Ectodermal cell (in vitro differentiated cells): ENCODE measurements at regions not wholly inside any gene's neighbourhood (a gene's known extent, or its start where the extent isn't known, plus 50 kb on each side); places are given as distances from the start of the nearest gene placed in this dataset.

Experiments
- H3K27ac ChIP-seq: 2 replicates; pipeline ENCODE4 v1.7.0; 2013; ENCODE audit warnings: mild to moderate bottlenecking, low read depth, low read length; ENCODE audit not compliant: insufficient read depth, poor library complexity, severe bottlenecking
- H3K27me3 ChIP-seq: 2 replicates; pipeline ENCODE4 v1.7.0; 2013; ENCODE audit warnings: mild to moderate bottlenecking, low read length; ENCODE audit not compliant: insufficient read depth, control insufficient read depth, poor library complexity, severe bottlenecking
- H3K36me3 ChIP-seq: one replicate; pipeline ENCODE4 v1.7.0; 2013; ENCODE audit warnings: low read length; ENCODE audit not compliant: control insufficient read depth, insufficient read depth
- H3K4me1 ChIP-seq: one replicate; pipeline ENCODE4 v1.7.0; 2013; ENCODE audit warnings: low read length; ENCODE audit not compliant: control insufficient read depth, insufficient read depth
- H3K4me3 ChIP-seq: 2 replicates; pipeline ENCODE4 v1.7.0; 2013; ENCODE audit warnings: low read depth, low read length, control low read depth; ENCODE audit not compliant: insufficient read depth
- H3K9me3 ChIP-seq: 2 replicates; pipeline ENCODE4 v1.7.0; 2013; ENCODE audit warnings: mild to moderate bottlenecking, low read length, moderate library complexity; ENCODE audit not compliant: control insufficient read depth
- WGBS, 2 experiments: methylation state at CpG; one replicate each; pipeline ENCODE4 v1.1.7; 2013; ENCODE audit warnings: missing lambda C conversion rate in 2 of 2; 5-methylcytosine and 5-hydroxymethylcytosine counted together

DNA sequence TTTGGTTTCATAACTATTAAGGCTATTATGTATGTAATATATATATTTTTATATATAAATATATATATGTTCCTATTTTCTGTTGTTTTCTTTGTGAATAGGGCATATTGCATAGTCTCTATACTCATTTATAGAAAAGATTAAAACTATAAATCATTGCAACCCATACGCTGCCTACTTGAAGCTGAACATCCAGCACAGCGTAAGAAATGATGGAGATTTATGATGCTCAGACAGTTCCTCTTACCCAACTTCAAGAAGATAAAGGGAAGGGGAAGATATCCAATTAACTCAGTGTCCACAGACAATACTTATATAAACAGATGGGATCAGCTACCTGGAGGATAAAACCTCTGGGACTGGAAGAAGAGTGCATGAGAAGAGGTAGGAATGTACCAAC is 791.7 kb downstream of the FAM181B start:
- WGBS, 2 experiments = 100% methylated on average over 2 of the region's 2 CpGs
- Histone ChIP-seq H3K36me3 (no peaks in the 10 kb centered on the region), H3K27ac (no peak overlapping the region), H3K4me3 (no peak overlapping the region), H3K4me1 (no peaks in the 10 kb centered on the region), H3K9me3 (no peaks in the 10 kb centered on the region), H3K27me3 (no peaks in the 10 kb centered on the region)

- H3K36me3 ChIP-seq = no peaks in the 10 kb centered on the region
- H3K4me1 ChIP-seq = no peaks in the 10 kb centered on the region
- H3K4me3 ChIP-seq = no peak overlapping the region
- H3K9me3 ChIP-seq = no peaks in the 10 kb centered on the region
- WGBS, 2 experiments = no CpG with 5 or more reads among the region's 2 CpGs
- H3K27ac ChIP-seq = no peak overlapping the region
- H3K27me3 ChIP-seq = no peaks in the 10 kb centered on the region
Observed at GRCh38 chr11:81932303-81932702, 801.4 kb downstream of the FAM181B start.

DNA sequence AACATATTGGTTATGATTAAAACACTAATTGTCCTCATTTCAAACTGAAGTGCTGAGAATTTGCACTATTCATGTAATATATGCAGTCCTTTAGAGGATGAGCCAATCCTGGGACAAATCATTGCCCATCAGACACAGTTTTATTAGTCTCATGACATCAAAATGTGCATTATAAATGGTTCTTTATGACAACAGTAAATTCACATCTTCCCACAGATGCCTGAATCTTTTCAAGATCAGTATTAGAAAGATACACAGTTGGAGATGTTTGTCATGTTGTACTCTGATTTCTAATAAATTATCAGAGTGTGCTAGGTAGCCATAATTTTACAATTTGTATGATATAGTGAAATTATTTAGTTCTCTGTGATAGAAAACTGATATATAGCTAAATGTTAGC is 813.5 kb downstream of the FAM181B start:
- H3K27me3 ChIP-seq = no peaks in the 10 kb centered on the region
- no peak overlapping the region for H3K27ac ChIP-seq
- no peaks in the 10 kb centered on the region for H3K9me3 ChIP-seq
- H3K36me3 ChIP-seq = no peaks in the 10 kb centered on the region
- H3K4me1 ChIP-seq = no peaks in the 10 kb centered on the region
- no peak overlapping the region for H3K4me3 ChIP-seq

GRCh38 chr11:81916451-81916850 is 817.2 kb downstream of the FAM181B start:
- Histone ChIP-seq H3K27me3 (no peaks in the 10 kb centered on the region), H3K27ac (no peak overlapping the region), H3K36me3 (no peaks in the 10 kb centered on the region), H3K4me3 (no peak overlapping the region), H3K4me1 (no peaks in the 10 kb centered on the region), H3K9me3 (no peaks in the 10 kb centered on the region)
- no CpG with 5 or more reads among the region's 1 CpG for WGBS, 2 experiments

- H3K4me1 ChIP-seq = no peaks in the 10 kb centered on the region
- no peak overlapping the region for H3K27ac ChIP-seq
Observed at GRCh38 chr11:81915045-81915444, 818.6 kb downstream of the FAM181B start.

GRCh38 chr11:81913793-81914192 is 819.9 kb downstream of the FAM181B start:
- H3K27ac ChIP-seq = no peak overlapping the region
- no peaks in the 10 kb centered on the region for H3K4me1 ChIP-seq
- WGBS, 2 experiments = 92 to 100% methylated on average over 1 of the region's 1 CpG
- H3K36me3 ChIP-seq = no peaks in the 10 kb centered on the region
- H3K27me3 ChIP-seq = no peaks in the 10 kb centered on the region
- H3K4me3 ChIP-seq = no peak overlapping the region
- H3K9me3 ChIP-seq = no peaks in the 10 kb centered on the region

More at GRCh38 chr11:81915045-81915444, 818.6 kb downstream of the FAM181B start:
- no peaks in the 10 kb centered on the region for H3K9me3 ChIP-seq
- H3K36me3 ChIP-seq = no peaks in the 10 kb centered on the region
- no peaks in the 10 kb centered on the region for H3K27me3 ChIP-seq
- no peak overlapping the region for H3K4me3 ChIP-seq

DNA sequence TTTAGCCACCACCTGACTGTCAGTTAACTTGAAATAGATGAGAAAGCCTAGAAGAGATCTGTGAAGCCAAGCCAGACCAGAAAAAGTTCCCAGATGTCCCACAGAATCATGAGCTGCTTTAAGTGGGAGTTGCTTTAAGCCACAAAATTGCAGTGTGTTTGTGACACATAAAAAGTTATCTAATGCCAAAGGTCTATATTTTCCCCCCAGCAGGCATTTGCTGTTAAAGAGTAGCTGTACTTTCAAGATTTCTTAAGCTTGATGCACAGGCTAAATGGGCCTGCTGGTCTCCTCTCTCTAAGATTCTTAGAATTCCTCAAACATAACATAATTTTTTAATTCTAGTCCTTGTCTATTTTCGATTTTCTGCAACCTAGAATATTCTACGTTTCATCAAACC is 825.7 kb downstream of the FAM181B start:
- 72 to 89% methylated on average over 2 of the region's 2 CpGs for WGBS, 2 experiments

GRCh38 chr11:81899156-81899555 is 834.5 kb downstream of the FAM181B start:
- H3K27me3 ChIP-seq = no peaks in the 10 kb centered on the region
- no peak overlapping the region for H3K4me3 ChIP-seq
- WGBS, 2 experiments = no CpG with 5 or more reads among the region's 1 CpG
- no peaks in the 10 kb centered on the region for H3K4me1 ChIP-seq
- no peak overlapping the region for H3K27ac ChIP-seq
- no peaks in the 10 kb centered on the region for H3K36me3 ChIP-seq
- no peaks in the 10 kb centered on the region for H3K9me3 ChIP-seq

More for the DNA sequence above, 825.7 kb downstream of the FAM181B start:
- Histone ChIP-seq H3K27ac (no peak overlapping the region), H3K27me3 (no peaks in the 10 kb centered on the region), H3K36me3 (no peaks in the 10 kb centered on the region), H3K9me3 (no peaks in the 10 kb centered on the region), H3K4me3 (no peak overlapping the region), H3K4me1 (no peaks in the 10 kb centered on the region)

- 96 to 97% methylated on average over 1 to 2 of the region's 2 CpGs for WGBS, 2 experiments
- Histone ChIP-seq H3K4me3 (no peak overlapping the region), H3K4me1 (no peaks in the 10 kb centered on the region), H3K36me3 (no peaks in the 10 kb centered on the region), H3K27me3 (no peaks in the 10 kb centered on the region), H3K9me3 (no peaks in the 10 kb centered on the region), H3K27ac (no peak overlapping the region)
Observed at GRCh38 chr11:81897639-81898038, 836.0 kb downstream of the FAM181B start.

- Histone ChIP-seq H3K9me3 (no peaks in the 10 kb centered on the region), H3K27me3 (no peaks in the 10 kb centered on the region), H3K36me3 (no peaks in the 10 kb centered on the region), H3K27ac (no peak overlapping the region), H3K4me1 (no peaks in the 10 kb centered on the region), H3K4me3 (no peak overlapping the region)
- 89 to 95% methylated on average over 3 of the region's 3 CpGs for WGBS, 2 experiments
Observed at GRCh38 chr11:81895258-81895657, 838.4 kb downstream of the FAM181B start.
